Liver (tissue), 8 donors: ENCODE measurements at regions not wholly inside any gene's neighbourhood (a gene's known extent, or its start where the extent isn't known, plus 50 kb on each side); places are given as distances from the start of the nearest gene placed in this dataset.

ENCODE experiments used
- DNase-seq: peaks from one replicate; pipeline ENCODE4 v3.0.0-alpha.2; 2017; ENCODE audit warnings: low spot score
- H3K27ac ChIP-seq, 2 donors: one replicate each; pipeline ENCODE4 v1.7.0; 2013; ENCODE audit warnings: inconsistent platforms in 2 of 2, low read length in 2 of 2, control low read depth in 1 of 2, low read depth in 1 of 2, mild to moderate bottlenecking in 1 of 2
- H3K27me3 ChIP-seq, 4 donors: one replicate each; pipeline versions ENCODE4 v1.6.1 to v1.7.0; 2013; ENCODE audit warnings: low read length in 3 of 4, inconsistent platforms in 1 of 4, mild to moderate bottlenecking in 1 of 4, moderate library complexity in 1 of 4; ENCODE audit not compliant: control insufficient read depth in 4 of 4, insufficient read depth in 4 of 4
- H3K36me3 ChIP-seq, 4 donors: one replicate each; pipeline versions ENCODE4 v1.6.1 to v1.7.0; 2013; ENCODE audit warnings: low read length in 3 of 4, mild to moderate bottlenecking in 3 of 4, low read depth in 1 of 4, moderate library complexity in 1 of 4; ENCODE audit not compliant: control insufficient read depth in 4 of 4, insufficient read depth in 3 of 4
- H3K4me1 ChIP-seq, 4 donors: one replicate each; pipeline versions ENCODE4 v1.6.1 to v1.7.0; 2013; ENCODE audit warnings: low read length in 3 of 4, mild to moderate bottlenecking in 3 of 4, moderate library complexity in 1 of 4; ENCODE audit not compliant: control insufficient read depth in 4 of 4, insufficient read depth in 4 of 4
- H3K4me3 ChIP-seq, 3 donors: one replicate each; pipeline versions ENCODE4 v1.6.1 to v1.7.0; 2013; ENCODE audit warnings: low read length in 3 of 3, control low read depth in 1 of 3, low read depth in 1 of 3, mild to moderate bottlenecking in 1 of 3
- H3K9ac ChIP-seq, 2 donors: one replicate each; pipeline ENCODE4 v1.7.0; 2013; ENCODE audit warnings: low read length in 2 of 2, mild to moderate bottlenecking in 2 of 2, moderate library complexity in 2 of 2, control low read depth in 1 of 2, low read depth in 1 of 2
- H3K9me3 ChIP-seq, 4 donors: one replicate each; pipeline versions ENCODE4 v1.6.1 to v1.7.0; 2013; ENCODE audit warnings: low read length in 3 of 4; ENCODE audit not compliant: control insufficient read depth in 4 of 4
- EGR1 ChIP-seq, 2 donors: IDR thresholded peaks; 2 replicates each; pipeline ENCODE4 v1.6.1; 2016 to 2018; ENCODE audit warnings: antibody characterized with exemption in 2 of 2, low read depth in 2 of 2
- FOXA1 ChIP-seq: IDR thresholded peaks from 2 replicates; pipeline ENCODE4 v1.6.1; 2016; ENCODE audit warnings: antibody characterized with exemption
- FOXA2 ChIP-seq: IDR thresholded peaks from 2 replicates; pipeline ENCODE4 v1.6.1; 2016; ENCODE audit warnings: antibody characterized with exemption
- GABPA ChIP-seq, 2 donors: IDR thresholded peaks in 1 of 2; conservative IDR thresholded peaks in 1 of 2; 2 replicates each; pipeline ENCODE4 v1.6.1; 2016; ENCODE audit warnings: antibody characterized with exemption in 2 of 2, mild to moderate bottlenecking in 1 of 2, moderate library complexity in 1 of 2
- HNF4A ChIP-seq, 2 donors: conservative IDR thresholded peaks; 2 replicates each; pipeline ENCODE4 v1.6.1; 2016; ENCODE audit warnings: antibody characterized with exemption in 2 of 2, mild to moderate bottlenecking in 2 of 2
- HNF4G ChIP-seq: IDR thresholded peaks from 2 replicates; pipeline ENCODE4 v1.6.1; 2016; ENCODE audit warnings: antibody characterized with exemption
- JUND ChIP-seq, 2 donors: IDR thresholded peaks; 2 replicates each; pipeline ENCODE4 v1.6.1; 2016; ENCODE audit warnings: antibody characterized with exemption in 2 of 2
- MAX ChIP-seq: IDR thresholded peaks from 2 replicates; pipeline ENCODE4 v1.6.1; 2016; ENCODE audit warnings: antibody characterized with exemption
- NR2F2 ChIP-seq: IDR thresholded peaks from 2 replicates; pipeline ENCODE4 v1.6.1; 2016; ENCODE audit warnings: antibody characterized with exemption
- RAD21 ChIP-seq, 2 donors: IDR thresholded peaks; 2 replicates each; pipeline ENCODE4 v1.6.1; 2016; ENCODE audit warnings: antibody characterized with exemption in 2 of 2, mild to moderate bottlenecking in 2 of 2
- RXRA ChIP-seq, 2 donors: IDR thresholded peaks; 2 replicates each; pipeline ENCODE4 v1.6.1; 2017 to 2018; ENCODE audit warnings: antibody characterized with exemption in 2 of 2, mild to moderate bottlenecking in 1 of 2
- SP1 ChIP-seq: IDR thresholded peaks from 2 replicates; pipeline ENCODE4 v1.6.1; 2018; ENCODE audit warnings: antibody characterized with exemption, mild to moderate bottlenecking
- TAF1 ChIP-seq: conservative IDR thresholded peaks from 2 replicates; pipeline ENCODE4 v1.6.1; 2016; ENCODE audit warnings: antibody characterized with exemption, mild to moderate bottlenecking
- YY1 ChIP-seq: IDR thresholded peaks from 2 replicates; pipeline ENCODE4 v1.6.1; 2016; ENCODE audit warnings: antibody characterized with exemption, mild to moderate bottlenecking
- WGBS: extraction: QIAGEN DNeasy Blood & Tissue Kit; methylation state at CpG from one replicate; pipeline ENCODE4 v1.1.7; 2013; 5-methylcytosine and 5-hydroxymethylcytosine counted together
- TF ChIP-seq, protein P1 (sequence below): IDR thresholded peaks from 2 replicates; pipeline ENCODE4 v1.6.1; 2016; ENCODE audit warnings: antibody characterized with exemption, mild to moderate bottlenecking
- TF ChIP-seq, protein P2 (sequence below): IDR thresholded peaks from 2 replicates; pipeline ENCODE4 v1.6.1; 2016; ENCODE audit warnings: antibody characterized with exemption
- TF ChIP-seq, protein P3 (sequence below): fragments of 150-350 bp; IDR thresholded peaks from 2 replicates; pipeline ENCODE4 v1.5.1; 2017; ENCODE audit warnings: improper control_type of control experiment, low read depth, low read length; ENCODE audit not compliant: missing input control
- TF ChIP-seq, protein P4 (sequence below): IDR thresholded peaks from 2 replicates; pipeline ENCODE4 v1.6.1; 2016; ENCODE audit warnings: antibody characterized with exemption
- donor health status: healthy.
- donor health status: healthy.
- donor health status: healthy.
- donor health status: healthy.
- donor health status: healthy.

DNA sequence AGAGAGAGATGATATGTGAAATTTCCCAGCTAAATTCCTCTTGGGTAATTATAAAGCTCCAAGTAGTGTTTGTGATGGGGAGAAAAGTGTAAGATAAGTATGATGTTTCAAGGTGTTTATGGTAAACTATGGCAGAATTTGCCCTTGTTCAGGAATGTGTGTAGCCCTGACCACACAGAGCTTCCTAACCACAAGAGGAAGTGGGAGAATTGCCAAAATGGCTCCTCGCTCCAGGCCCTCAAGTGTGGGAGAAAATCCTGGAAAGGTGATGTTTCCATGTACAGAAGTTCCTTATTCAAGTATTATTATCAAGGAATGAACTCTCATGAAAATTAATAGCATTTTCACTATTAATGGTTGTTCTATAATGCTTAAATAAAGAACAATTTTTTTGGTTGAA, 878.3 kb downstream of the TDRD15 start:
- H3K36me3 ChIP-seq = no peaks in the 10 kb centered on the region
- TF ChIP-seq, protein P1, sequence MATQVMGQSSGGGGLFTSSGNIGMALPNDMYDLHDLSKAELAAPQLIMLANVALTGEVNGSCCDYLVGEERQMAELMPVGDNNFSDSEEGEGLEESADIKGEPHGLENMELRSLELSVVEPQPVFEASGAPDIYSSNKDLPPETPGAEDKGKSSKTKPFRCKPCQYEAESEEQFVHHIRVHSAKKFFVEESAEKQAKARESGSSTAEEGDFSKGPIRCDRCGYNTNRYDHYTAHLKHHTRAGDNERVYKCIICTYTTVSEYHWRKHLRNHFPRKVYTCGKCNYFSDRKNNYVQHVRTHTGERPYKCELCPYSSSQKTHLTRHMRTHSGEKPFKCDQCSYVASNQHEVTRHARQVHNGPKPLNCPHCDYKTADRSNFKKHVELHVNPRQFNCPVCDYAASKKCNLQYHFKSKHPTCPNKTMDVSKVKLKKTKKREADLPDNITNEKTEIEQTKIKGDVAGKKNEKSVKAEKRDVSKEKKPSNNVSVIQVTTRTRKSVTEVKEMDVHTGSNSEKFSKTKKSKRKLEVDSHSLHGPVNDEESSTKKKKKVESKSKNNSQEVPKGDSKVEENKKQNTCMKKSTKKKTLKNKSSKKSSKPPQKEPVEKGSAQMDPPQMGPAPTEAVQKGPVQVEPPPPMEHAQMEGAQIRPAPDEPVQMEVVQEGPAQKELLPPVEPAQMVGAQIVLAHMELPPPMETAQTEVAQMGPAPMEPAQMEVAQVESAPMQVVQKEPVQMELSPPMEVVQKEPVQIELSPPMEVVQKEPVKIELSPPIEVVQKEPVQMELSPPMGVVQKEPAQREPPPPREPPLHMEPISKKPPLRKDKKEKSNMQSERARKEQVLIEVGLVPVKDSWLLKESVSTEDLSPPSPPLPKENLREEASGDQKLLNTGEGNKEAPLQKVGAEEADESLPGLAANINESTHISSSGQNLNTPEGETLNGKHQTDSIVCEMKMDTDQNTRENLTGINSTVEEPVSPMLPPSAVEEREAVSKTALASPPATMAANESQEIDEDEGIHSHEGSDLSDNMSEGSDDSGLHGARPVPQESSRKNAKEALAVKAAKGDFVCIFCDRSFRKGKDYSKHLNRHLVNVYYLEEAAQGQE = no peak
- TF ChIP-seq SP1 (no peak), FOXA2 (no peak), YY1 (no peak), NR2F2 (no peak), JUND (IDR thresholded peaks at IDR 0.05) (no peak), HNF4G (no peak), RXRA (IDR thresholded peaks at IDR 0.05) (no peak), MAX (no peak), RAD21 (IDR thresholded peaks at IDR 0.05) (no peak), HNF4A (conservative IDR thresholded peaks at IDR 0.05) (no peak), EGR1 (IDR thresholded peaks at IDR 0.05; ENCODE audit: low read depth in 2 of 2) (no peak), FOXA1 (no peak), GABPA (IDR thresholded peaks at IDR 0.05 in 1 of 2, conservative IDR thresholded peaks at IDR 0.05 in 1 of 2) (no peak), TAF1 (no peak)
- TF ChIP-seq, protein P2, sequence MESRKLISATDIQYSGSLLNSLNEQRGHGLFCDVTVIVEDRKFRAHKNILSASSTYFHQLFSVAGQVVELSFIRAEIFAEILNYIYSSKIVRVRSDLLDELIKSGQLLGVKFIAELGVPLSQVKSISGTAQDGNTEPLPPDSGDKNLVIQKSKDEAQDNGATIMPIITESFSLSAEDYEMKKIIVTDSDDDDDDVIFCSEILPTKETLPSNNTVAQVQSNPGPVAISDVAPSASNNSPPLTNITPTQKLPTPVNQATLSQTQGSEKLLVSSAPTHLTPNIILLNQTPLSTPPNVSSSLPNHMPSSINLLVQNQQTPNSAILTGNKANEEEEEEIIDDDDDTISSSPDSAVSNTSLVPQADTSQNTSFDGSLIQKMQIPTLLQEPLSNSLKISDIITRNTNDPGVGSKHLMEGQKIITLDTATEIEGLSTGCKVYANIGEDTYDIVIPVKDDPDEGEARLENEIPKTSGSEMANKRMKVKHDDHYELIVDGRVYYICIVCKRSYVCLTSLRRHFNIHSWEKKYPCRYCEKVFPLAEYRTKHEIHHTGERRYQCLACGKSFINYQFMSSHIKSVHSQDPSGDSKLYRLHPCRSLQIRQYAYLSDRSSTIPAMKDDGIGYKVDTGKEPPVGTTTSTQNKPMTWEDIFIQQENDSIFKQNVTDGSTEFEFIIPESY = no peak
- TF ChIP-seq, protein P3, sequence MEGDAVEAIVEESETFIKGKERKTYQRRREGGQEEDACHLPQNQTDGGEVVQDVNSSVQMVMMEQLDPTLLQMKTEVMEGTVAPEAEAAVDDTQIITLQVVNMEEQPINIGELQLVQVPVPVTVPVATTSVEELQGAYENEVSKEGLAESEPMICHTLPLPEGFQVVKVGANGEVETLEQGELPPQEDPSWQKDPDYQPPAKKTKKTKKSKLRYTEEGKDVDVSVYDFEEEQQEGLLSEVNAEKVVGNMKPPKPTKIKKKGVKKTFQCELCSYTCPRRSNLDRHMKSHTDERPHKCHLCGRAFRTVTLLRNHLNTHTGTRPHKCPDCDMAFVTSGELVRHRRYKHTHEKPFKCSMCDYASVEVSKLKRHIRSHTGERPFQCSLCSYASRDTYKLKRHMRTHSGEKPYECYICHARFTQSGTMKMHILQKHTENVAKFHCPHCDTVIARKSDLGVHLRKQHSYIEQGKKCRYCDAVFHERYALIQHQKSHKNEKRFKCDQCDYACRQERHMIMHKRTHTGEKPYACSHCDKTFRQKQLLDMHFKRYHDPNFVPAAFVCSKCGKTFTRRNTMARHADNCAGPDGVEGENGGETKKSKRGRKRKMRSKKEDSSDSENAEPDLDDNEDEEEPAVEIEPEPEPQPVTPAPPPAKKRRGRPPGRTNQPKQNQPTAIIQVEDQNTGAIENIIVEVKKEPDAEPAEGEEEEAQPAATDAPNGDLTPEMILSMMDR = no peak
- TF ChIP-seq, protein P4, sequence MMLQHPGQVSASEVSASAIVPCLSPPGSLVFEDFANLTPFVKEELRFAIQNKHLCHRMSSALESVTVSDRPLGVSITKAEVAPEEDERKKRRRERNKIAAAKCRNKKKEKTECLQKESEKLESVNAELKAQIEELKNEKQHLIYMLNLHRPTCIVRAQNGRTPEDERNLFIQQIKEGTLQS = no peak
- no peak overlapping the region for H3K27ac ChIP-seq
- H3K4me1 ChIP-seq = no peaks in the 10 kb centered on the region
- peaks cover 0 to 2% (median 0%) of the 10 kb centered on the region in 4 donors for H3K27me3 ChIP-seq
- H3K4me3 ChIP-seq = no peak overlapping the region
- no peaks in the 10 kb centered on the region for H3K9me3 ChIP-seq
- WGBS = 70% methylated on average over 1 of the region's 1 CpG
- DNase-seq = no peak
- no peak overlapping the region for H3K9ac ChIP-seq
